ENCODE measurements at regions not wholly inside any gene's neighbourhood (a gene's known extent, or its start where the extent isn't known, plus 50 kb on each side); places are given as distances from the start of the nearest gene placed in this dataset.

DNA sequence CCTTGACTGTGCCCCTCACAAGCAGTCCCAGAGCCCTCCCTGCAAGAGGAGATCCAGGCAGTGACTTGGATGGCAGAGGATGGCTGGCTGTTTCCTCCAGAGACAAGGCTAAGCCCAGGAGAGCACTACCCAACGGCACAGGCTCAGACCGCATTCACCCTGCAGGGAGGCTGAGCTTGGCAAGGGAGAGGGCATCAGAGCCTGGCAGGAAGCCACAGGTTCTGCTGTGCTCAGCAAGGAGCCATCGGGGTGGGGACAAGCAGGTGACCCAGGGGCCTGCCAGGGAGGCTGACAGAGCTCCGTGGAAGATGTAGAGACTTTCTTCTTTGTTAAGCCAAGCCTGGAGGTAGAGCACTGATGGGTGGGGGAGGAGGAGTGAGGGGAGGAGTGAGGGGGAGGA is 159.2 kb upstream of the CST7 start:
- in situ Hi-C loops (cut with MboI; ENCODE audit: low sequenced_read_pairs): loop anchor here (10.0 kb wide), 1 partner anchor 125 kb away; no protein-coding TSS in a partner anchor

DNA sequence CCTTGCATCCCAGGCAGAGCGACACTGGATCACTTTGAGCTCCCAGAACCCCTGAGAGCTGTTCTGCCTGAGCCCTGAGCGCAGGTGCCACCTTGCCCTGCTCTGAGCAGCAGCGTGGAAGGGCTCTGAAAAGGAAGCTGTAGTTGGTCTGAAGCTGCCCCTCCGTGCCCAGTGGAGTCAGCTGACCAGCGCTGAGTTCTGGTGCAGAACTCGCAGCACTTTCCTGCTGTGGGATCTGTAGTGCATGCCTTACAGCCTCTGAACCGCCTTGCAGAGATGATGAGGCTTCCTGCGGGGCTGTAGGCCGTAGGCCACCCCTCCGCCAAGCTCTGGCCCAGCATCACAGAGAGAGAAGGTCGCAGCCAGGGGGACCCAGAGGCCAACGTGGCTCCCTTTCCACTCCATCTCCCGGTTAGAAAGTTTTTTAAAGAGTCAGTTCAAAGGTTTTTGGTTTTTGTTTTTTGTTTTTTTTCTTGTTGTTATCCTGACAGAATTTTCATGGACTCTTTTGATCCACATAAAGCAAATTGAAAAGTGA is 158.3 kb upstream of the CST7 start:
- in situ Hi-C loops (cut with MboI; ENCODE audit: low sequenced_read_pairs): no loop called here

DNA sequence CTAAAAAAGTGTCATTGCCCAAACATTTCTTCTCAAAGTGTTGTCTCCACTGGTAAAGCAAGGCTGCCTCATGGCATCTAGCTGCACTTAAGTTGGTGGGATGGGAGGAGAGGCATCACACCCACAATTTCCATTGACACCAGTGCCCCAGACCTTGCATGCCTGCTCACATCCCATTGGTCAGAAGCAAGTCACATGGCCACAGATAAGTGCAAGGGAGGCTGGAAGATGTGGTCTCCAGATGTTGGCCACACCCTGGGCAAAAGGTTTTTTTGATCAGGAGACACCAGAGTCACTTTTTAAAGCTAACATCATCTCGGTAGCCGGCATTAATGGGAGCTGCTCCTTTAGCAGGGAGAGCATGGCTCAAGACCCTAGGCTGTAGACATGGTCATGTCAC is 157.1 kb upstream of the CST7 start:
- in situ Hi-C loops (cut with MboI; ENCODE audit: low sequenced_read_pairs): no loop called here

DNA sequence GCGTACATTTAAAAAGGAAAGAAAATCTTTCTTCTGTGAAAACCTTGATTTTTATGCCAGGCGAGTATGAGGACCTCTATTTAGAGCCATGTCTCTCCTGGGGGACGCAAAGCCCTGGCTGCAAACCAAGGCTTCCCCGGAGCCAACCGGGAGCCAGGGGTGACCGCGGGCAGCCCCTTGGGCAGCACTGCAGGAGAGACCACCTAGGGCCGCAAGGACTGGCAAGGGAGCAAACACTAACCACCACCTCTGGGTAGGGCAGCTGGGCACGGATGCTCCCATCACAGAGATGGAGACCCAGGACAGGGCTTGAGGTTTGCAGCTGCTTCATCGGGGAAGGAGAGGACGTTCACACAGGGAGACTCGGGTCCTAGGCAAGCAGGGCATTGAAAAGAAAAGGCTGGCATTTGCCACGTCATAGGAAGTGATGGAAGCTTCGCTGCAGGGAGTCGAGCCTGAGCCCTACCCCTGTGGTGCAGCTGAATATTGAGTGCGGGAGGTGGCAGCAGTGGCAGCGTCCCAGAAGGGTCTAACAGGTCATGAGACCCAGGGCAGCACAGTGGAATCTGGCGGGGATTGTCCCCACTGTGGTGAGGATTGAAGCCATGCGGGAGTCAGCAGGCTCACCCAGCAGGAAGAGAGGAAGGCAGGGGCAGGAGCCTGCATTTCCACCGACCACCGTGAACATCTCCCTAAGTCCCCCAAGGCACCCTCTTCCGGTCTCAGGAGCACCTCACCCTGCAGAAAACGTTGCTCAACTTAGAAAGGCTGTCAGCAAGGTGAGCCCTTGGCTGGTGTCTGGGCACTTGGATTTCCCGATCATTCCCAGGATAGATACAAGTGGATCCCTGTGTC is 156.2 kb upstream of the CST7 start:
- in situ Hi-C loops (cut with MboI; ENCODE audit: low sequenced_read_pairs): no loop called here

DNA sequence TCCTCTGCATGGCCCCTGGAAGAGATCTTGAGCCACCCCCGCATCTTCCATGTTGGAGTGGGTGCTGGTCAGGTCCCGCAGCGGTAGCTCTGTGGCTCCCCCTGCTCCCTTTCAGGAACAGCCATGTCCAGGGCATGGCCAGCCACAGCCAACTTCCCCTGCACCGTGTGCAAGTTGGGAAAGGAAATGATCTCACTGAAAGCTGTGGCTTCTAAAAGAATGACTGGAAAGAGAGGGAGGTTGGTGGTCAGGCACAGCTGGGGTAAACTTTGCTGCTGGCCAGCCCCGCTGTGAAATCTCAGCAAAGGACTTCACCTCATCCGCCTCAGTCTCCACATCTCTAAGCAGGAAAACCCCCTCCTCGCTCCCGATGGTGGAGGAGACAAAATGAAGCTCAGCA is 153.6 kb upstream of the CST7 start:
- in situ Hi-C loops (cut with MboI; ENCODE audit: low sequenced_read_pairs): no loop called here

DNA sequence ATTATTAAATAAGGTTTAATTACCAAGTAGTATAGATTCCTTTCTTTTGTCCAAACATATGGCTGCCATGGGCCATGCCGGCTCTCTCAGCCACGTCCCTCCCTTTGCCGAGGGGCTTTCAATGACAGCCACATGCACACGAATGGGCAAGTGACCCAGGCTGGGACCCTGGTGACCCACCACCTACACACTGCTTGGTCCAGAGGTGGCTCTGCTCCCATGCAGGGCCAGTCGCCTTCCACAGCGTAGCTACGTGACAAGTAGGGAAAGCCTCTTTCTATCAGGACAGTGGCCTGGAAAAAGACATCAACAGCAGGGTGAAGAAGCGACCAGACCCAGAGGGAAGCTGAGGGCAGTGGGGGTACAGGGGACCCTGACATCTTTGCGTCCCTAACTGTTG is 152.8 kb upstream of the CST7 start:
- in situ Hi-C loops (cut with MboI; ENCODE audit: low sequenced_read_pairs): no loop called here

DNA sequence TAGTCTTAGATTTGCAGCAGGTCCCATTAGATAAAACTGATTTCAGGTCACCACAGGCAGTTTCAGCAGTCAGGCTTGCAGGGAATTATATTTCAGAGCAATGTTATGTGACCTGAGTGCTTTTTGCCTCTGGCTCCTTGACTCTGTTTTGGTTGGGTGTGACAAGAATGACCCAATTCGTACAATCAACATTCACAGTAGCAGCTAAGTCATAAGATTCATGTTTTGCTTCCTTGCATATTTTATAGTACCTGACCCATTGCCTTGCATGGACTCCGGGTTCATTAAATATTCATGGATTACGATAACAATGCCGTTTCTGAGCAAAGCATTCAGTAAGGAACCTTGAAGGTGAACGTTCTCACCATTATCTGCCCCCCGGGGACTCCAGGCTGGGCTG is 152.0 kb upstream of the CST7 start:
- in situ Hi-C loops (cut with MboI; ENCODE audit: low sequenced_read_pairs): no loop called here

DNA sequence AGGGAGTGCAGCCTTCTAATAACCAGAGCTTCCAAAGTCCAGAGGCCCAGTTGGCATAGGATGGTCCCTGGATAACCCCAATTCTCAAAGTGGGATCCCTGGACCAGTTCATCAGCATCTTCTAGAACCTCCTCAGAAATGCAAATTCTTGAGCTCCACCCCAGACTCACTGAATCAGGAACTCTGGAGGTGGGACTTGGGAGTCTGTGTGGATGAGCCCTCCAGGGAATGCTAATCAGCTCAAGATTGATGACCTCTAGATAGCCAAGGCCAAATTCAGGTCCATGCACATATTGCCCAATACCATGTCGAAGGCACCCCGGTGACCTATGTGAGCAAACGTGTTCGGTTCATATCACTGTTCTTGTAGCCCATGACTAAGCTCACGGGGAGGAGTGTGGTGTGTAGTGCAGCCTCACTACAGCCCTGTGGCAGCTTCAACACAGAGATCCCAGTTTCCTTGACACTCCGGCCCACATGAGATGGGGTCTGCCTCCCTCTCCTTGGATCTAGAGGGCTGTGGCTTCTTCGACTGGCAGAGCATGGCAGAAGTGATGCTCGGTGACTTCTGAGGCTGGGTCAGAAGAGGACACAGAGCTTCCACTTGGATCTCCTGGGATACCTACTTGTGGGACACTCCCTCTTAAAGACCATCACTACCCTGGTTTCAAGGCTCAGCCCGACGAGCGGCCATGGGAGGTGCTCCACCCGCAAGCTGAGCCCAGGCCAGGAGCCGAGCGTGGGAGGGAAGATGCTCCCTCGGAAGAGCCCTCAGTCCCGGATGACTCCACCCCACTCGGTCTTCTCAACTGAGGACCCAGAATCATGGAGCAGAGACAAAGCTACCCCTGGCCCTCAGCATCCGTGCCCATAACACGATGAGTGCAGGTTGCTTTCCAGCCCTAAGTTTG is 151.1 kb upstream of the CST7 start:
- in situ Hi-C loops (cut with MboI; ENCODE audit: low sequenced_read_pairs): no loop called here

DNA sequence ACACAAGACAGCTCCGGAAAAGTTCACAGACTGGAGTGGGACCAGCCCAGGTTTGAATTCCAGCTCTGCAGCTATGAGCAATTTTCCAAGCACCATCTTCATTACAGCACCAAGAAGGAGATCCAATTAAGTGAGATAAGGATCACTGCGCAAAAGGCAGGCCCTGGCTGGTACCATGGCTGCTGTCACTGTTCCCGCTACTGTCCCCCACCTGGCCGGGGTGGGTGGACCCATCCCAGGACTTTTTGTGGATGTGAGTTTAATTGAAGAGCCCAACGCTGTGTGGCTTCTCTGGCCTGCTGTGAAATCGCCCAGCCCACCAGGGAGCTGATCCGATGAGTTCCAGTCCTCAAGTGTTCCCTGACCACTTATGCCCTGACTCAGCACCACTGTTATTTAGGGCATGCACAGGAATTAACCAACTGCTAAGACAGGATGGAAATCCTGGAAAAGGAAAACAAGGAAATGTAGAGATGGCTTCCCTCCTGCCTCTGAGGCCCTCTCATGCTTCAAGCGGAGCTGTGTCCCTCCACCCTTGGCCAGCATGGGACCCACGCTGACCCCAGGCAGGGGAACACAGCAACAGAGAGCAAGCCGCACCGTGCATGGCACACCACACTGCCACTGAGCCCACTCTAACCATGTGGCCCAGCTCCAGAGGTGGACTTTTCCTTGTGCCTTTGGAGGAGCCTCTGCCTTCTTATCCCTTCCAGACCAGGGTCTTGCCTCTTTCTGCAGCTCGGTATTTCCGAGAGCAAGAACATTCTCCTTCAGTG is 150.0 kb upstream of the CST7 start:
- in situ Hi-C loops (cut with MboI; ENCODE audit: low sequenced_read_pairs): no loop called here

DNA sequence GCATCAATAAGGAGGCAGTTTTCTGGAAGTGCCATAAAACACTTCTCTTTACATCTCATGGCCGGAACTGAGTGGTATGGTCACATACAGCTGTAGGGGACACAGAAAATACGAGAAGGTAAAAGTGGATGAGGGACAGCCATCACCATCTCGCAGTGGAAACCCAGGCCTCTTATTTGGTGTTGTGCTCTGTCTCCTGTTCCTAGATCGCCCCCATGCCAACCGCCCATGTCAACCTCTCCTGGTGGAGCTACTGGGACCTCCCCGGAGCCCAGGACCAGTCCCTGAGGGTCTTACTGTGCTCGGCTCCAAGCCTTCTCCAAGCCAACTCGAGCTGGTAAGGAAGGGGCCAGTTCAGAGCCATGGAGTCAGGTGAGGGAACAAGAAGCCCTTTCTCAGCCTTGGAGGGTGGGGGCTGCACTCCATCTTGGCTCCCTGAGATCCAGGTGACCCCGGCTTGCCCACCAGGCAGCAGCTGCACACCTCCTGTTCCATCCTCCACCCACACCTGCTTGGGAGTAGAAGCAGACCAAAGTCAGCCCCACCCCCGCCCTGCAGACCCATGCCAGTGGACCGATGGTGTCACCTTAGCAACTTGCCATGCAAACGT is 149.0 kb upstream of the CST7 start:
- in situ Hi-C loops (cut with MboI; ENCODE audit: low sequenced_read_pairs): no loop called here

DNA sequence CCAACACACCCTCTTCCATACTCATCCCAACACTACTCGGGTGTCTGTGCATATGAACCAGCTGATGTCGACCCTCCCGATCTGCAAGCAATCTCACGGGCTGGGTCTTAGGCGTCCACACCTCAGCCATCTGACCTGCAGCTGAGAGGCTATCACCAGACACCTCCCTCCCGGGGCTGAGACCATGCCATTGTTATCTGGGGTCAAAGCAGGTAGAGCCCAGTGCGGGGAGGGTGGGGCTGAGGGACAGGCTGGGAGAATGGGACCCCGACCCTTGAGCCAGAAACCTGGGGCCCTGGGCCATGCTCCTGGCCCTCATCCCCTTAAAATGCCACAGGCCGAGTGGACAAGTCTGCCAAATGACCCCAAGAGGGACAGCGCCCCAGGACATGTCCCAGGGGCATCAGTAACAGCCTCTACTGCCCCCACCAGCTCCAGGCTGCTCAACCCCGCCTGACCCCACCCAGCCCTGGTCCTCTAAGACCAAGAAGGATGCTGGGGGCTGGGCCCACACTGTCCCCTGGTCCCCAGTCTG is 146.7 kb upstream of the CST7 start:
- in situ Hi-C loops (cut with MboI; ENCODE audit: low sequenced_read_pairs): no loop called here

DNA sequence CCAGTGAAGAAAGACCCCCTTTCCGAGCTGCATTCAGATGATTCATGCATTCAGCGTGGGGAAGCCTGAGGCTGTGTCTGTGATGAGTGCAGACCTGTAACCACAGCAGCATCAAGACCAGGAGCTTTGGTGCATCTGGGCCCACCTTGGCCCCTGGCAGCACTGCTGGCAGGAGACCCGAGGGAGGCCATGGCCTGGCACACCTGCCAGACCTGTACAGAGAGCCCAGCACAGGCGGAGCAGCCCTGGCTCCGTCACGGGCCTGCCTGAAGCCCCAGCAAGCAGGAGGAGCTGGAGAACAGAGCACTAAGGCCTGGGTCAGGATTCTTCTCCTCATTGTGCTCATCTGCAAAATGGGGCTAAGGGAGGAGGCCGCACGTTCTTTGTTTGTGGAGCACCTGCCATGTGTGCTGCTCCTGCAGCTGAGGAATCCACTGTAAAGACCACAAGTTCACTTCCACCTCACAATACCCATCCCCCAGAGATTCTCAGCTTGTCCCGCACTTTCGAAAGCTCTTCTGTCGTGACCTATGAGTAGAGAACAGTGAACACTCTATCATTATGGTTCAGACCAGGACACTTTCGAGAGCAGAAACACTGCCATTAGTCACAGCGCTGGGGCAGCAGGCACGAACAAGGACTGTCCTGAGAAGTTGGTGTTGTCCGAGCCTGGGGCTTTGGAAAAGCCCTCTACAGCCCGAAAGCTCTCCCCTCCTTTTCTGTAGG is 144.4 kb upstream of the CST7 start:
- in situ Hi-C loops (cut with MboI; ENCODE audit: low sequenced_read_pairs): no loop called here

DNA sequence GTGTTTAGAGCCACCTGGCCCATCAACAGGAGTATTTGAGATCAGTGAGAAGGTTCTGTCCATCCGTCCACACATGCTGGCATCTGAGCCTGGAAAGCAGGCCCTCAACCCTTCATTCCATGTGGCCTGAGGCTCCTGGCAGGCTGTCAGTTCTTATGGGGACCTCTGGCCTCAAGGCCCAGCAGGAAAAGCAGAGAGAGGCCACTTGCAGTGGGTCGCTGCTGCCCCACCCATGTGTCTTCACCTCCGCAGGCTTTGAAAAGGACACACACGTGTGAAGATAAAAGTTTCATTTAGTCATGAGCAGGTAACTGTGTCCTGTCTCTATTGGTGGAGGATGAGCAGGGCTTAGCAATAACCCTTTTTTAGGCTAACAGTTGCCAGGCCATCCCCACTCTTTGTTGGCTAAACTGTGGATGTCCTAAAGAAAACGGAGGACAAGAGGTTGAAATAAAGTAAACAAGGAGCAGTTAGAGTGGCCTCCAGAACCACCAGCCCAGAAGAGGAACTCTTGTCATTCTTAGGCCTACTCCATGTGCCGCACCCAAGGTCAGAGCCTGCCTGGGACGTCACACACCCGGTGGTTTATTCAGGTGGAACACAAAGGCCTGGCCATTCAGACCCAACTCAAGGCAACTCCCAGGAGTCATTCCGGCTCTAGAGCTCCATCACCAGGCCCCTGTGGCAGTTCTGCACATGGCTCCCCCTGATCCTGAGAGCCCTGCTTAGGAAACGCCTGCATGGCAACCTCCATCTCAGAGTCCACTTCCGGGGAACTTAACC is 143.4 kb upstream of the CST7 start:
- in situ Hi-C loops (cut with MboI; ENCODE audit: low sequenced_read_pairs): no loop called here

DNA sequence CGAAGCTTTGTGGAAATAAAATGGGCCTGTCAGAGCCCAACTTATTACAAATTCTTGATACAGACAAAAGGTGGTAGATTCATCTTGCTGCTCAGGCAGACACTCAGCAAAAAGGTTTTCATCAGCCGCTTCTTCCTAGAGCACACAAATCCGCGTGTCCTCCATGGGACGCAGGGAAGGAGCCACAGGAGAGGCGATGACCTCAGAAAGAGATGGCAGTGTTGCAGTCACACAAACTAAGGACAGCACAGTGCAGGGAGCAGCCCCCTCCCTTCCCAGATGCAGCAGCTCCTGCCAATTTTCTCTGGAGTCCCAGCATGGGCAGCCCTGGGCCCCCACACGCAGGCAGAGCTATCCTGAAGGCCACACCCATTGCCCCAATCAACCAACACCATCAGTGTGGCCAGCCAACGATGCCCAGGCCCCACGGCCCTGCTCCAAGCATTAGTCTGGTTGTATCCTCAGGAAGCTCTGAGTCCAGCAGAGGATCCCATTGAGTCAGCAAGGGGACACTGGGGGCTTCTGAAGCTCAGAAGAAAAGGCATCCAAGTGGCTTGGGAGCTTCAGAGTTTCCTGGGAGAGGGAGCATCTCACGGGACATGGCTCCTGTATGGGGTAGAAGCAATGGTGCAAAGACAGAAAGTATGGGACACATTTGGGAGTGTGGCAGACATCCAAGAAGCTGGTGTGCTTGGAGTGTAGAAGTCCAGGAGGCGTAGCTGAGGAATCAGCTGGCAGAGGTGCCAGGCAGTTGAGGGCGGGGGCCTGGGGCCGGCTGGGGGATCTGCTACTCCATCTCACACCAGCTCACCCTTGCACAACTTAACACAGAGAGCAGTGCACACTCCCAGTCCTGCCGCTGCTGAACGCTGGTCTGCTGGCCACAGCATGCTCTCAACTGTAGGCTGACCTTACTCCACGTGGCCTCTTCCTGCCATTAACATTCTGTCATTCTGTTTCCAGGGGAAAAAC is 142.1 kb upstream of the CST7 start:
- in situ Hi-C loops (cut with MboI; ENCODE audit: low sequenced_read_pairs): no loop called here

DNA sequence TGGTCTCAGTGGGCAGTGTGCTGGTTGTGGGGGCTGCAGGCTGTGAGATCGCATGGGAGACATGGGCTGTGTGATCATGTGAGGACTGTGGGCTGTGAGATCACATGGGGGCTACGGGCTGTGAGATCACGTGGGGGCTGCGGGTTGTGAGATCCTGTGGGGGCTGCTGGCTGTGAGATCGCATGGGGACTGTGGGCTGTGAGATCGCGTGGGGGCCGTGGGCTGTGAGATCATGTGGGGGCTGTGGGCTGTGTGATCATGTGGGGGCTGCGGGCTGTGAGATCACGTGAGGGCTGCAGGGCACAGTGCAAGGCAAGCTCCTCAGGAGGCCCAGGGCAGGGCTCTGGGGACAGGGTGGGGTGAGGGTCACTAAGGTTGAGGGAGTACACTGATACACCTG is 140.5 kb upstream of the CST7 start:
- in situ Hi-C loops (cut with MboI; ENCODE audit: low sequenced_read_pairs): no loop called here

DNA sequence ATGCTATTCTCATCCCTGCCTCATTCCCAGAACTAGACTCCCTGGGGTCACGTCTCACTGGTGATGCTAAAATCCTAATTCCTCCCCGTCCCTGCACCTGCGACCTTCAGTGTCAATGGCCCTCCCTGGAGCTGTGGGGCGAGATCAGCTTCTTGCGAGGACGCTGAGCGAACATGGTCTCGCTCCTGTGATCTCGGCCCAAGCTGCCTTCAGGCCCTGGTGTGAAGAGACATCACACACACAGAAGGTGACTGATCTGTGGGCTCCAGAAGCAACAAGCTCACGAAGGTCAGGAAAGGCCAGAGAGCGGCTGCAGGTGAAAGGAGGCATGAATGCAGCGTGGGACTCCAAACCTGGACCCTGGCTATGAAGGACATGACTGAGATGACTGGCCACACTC is 139.5 kb upstream of the CST7 start:
- in situ Hi-C loops (cut with MboI; ENCODE audit: low sequenced_read_pairs): no loop called here

DNA sequence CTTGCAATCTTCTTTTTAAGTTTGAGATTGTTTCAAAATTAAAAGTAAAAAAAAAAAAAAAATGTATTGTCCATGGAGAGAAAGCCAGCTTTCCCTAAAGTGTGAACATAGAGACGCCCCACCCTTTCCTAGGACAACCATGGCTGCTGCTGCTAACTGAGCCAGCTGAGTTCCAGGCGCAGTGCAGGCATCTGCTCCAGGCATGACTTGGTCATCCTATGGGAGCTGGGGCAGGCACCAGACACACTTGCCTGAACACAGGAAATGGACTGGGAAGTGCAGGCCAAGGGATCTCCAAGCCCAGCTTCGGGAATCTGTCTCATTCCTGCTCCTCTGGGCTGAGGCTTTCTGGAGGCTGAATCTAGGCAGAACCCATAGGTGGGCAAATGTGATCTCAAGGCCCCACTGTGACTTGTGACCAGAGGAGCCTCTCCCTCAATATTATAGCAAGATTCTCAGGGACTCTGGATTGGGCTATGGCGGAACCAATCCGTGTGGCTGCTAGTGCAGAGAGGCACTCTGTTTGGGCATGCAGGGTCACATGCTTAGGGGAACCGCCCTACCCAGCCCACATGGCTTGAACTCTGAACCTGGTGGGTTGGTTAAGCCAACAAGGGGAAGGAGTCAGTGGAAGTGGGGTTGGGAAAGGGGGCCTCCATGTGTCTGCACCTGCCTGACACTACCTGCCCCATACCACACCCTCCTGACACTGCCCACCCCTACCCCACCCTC is 138.2 kb upstream of the CST7 start:
- in situ Hi-C loops (cut with MboI; ENCODE audit: low sequenced_read_pairs): no loop called here
